CD14-positive monocyte (primary cell): ENCODE measurements at regions not wholly inside any gene's neighbourhood (a gene's known extent, or its start where the extent isn't known, plus 50 kb on each side); places are given as distances from the start of the nearest gene placed in this dataset.

Experiments used
- DNase-seq, 3 donors: peaks; one replicate each; pipeline ENCODE4 v3.0.0-alpha.2; 2011 to 2022
- H2AFZ ChIP-seq: 2 replicates; pipeline ENCODE4 v1.6.0; 2012; ENCODE audit warnings: mild to moderate bottlenecking, low read depth, low read length, inconsistent platforms; ENCODE audit not compliant: insufficient read depth, poor library complexity, severe bottlenecking
- H3K27ac ChIP-seq, 2 donors: 1 replicate in 1 of 2; 2 replicates in 1 of 2; pipeline ENCODE4 v1.5.1; 2012 to 2013; ENCODE audit warnings: low read length in 2 of 2, control low read depth in 1 of 2, inconsistent platforms in 1 of 2, low read depth in 1 of 2, mild to moderate bottlenecking in 1 of 2
- H3K27me3 ChIP-seq, 2 donors: one replicate each; pipeline versions ENCODE4 v1.6.0 to v1.6.1; 2011 to 2013; ENCODE audit warnings: low read length in 2 of 2; ENCODE audit not compliant: control insufficient read depth in 2 of 2, insufficient read depth in 2 of 2
- H3K36me3 ChIP-seq, 2 donors: replicated peaks in 1 of 2; 1 replicate in 1 of 2; 2 replicates in 1 of 2; pipeline versions ENCODE4 v1.5.1 to v1.6.1; 2012 to 2013; ENCODE audit warnings: low read length in 2 of 2, control low read depth in 1 of 2, inconsistent platforms in 1 of 2, mild to moderate bottlenecking in 1 of 2; ENCODE audit not compliant: insufficient read depth in 2 of 2, control insufficient read depth in 1 of 2
- H3K4me1 ChIP-seq, 2 donors: 1 replicate in 1 of 2; 2 replicates in 1 of 2; pipeline versions ENCODE4 v1.5.1 to v1.6.1; 2012 to 2013; ENCODE audit warnings: low read length in 2 of 2, control low read depth in 1 of 2, inconsistent platforms in 1 of 2, mild to moderate bottlenecking in 1 of 2, moderate library complexity in 1 of 2; ENCODE audit not compliant: insufficient read depth in 2 of 2, control insufficient read depth in 1 of 2
- H3K4me2 ChIP-seq: replicated peaks from 2 replicates; pipeline ENCODE3; 2012; ENCODE audit warnings: low read length, moderate library complexity, mild to moderate bottlenecking; ENCODE audit not compliant: poor library complexity, severe bottlenecking; ENCODE audit errors: extremely low read depth
- H3K4me3 ChIP-seq, 3 experiments: fragments of 200-600 bp in 1 of 3; sonication (generic) in 1 of 3; replicated peaks in 1 of 3; 1 replicate in 2 of 3; 2 replicates in 1 of 3; pipeline ENCODE4 v1.5.1; 2011 to 2013; ENCODE audit warnings: low read length in 3 of 3, mild to moderate bottlenecking in 3 of 3, control low read depth in 2 of 3, low read depth in 2 of 3, inconsistent platforms in 1 of 3, moderate library complexity in 1 of 3
- H3K79me2 ChIP-seq: 2 replicates; pipeline ENCODE4 v1.6.0; 2012; ENCODE audit warnings: mild to moderate bottlenecking, control low read depth, inconsistent platforms, low read length, moderate library complexity; ENCODE audit not compliant: insufficient read depth
- H3K9ac ChIP-seq: 2 replicates; pipeline ENCODE4 v1.6.0; 2017; ENCODE audit warnings: low read length, mild to moderate bottlenecking; ENCODE audit not compliant: insufficient read depth, poor library complexity, severe bottlenecking
- H3K9me3 ChIP-seq, 2 donors: replicated peaks in 1 of 2; 1 replicate in 1 of 2; 2 replicates in 1 of 2; pipeline versions ENCODE4 v1.5.1 to v1.6.1; 2012 to 2013; ENCODE audit warnings: low read length in 2 of 2, control low read depth in 1 of 2; ENCODE audit not compliant: control insufficient read depth in 1 of 2, insufficient read depth in 1 of 2
- H4K20me1 ChIP-seq: 2 replicates; pipeline ENCODE4 v1.6.0; 2012; ENCODE audit warnings: mild to moderate bottlenecking, low read length, control low read depth, moderate library complexity; ENCODE audit not compliant: insufficient read depth
- H3K27ac Mint-ChIP-seq, 7 donors: one replicate each; pipeline ENCODE4 v1.8.0; 2020; ENCODE audit warnings: mild to moderate bottlenecking in 7 of 7, mixed read lengths in 7 of 7, moderate library complexity in 6 of 7, inconsistent platforms in 2 of 7
- H3K27me3 Mint-ChIP-seq, 3 donors: one replicate each; pipeline ENCODE4 v1.8.0; 2021 to 2022; ENCODE audit warnings: low read depth in 3 of 3, mild to moderate bottlenecking in 3 of 3, mixed read lengths in 3 of 3, moderate library complexity in 3 of 3, inconsistent platforms in 1 of 3
- H3K36me3 Mint-ChIP-seq, 2 donors: one replicate each; pipeline ENCODE4 v1.8.0; 2020; ENCODE audit warnings: mixed read lengths in 2 of 2, inconsistent platforms in 1 of 2, mild to moderate bottlenecking in 1 of 2
- H3K4me1 Mint-ChIP-seq: one replicate; pipeline ENCODE4 v1.8.0; 2020; ENCODE audit warnings: mild to moderate bottlenecking, mixed read lengths
- H3K4me3 Mint-ChIP-seq, 2 donors: one replicate each; pipeline ENCODE4 v1.8.0; 2020; ENCODE audit warnings: mild to moderate bottlenecking in 2 of 2, mixed read lengths in 2 of 2, moderate library complexity in 1 of 2
- H3K9me3 Mint-ChIP-seq, 7 donors: one replicate each; pipeline ENCODE4 v1.8.0; 2020 to 2022; ENCODE audit warnings: mixed read lengths in 7 of 7, mild to moderate bottlenecking in 6 of 7, moderate library complexity in 6 of 7, inconsistent platforms in 2 of 7
- CTCF ChIP-seq: fragments of 200-600 bp; IDR thresholded peaks from one replicate; pipeline ENCODE4 v1.8.0; 2022; ENCODE audit warnings: antibody characterized with exemption, mild to moderate bottlenecking
- WGBS: methylation state at CpG from one replicate; pipeline ENCODE4 v1.1.5; 2013; ENCODE audit warnings: missing lambda C conversion rate; ENCODE audit not compliant: insufficient coverage; 5-methylcytosine and 5-hydroxymethylcytosine counted together
- intact Hi-C, 2 donors: fragments of 100-400 bp; cut with micrococcal nuclease; formaldehyde crosslinking; loops; one replicate each; pipeline versions ENCODE4 v1.15.0 to v1.15.1; 2023

GRCh38 chr7:46630031-46630430 is 709.0 kb upstream of the IGFBP3 start:
- no peaks in the 10 kb centered on the region for H3K4me1 Mint-ChIP-seq
- H3K27me3 ChIP-seq: no peaks in the 10 kb centered on the region
- intact Hi-C loops: no loop called here
- no peak overlapping the region for H3K4me2 ChIP-seq
- H3K9me3 ChIP-seq: peaks cover 2 to 13% of the 10 kb centered on the region in 2 donors
- TF ChIP-seq CTCF: no peak
- no peak overlapping the region for H3K27ac ChIP-seq
- H3K36me3 ChIP-seq: no peaks in the 10 kb centered on the region
- no peaks in the 10 kb centered on the region for H3K79me2 ChIP-seq
- peaks cover 0 to 1% (median 0%) of the 10 kb centered on the region in 3 donors for H3K27me3 Mint-ChIP-seq
- H3K4me3 ChIP-seq: no peak overlapping the region
- WGBS: 77% methylated on average over 2 of the region's 2 CpGs
- no peak overlapping the region for H3K9ac ChIP-seq
- DNase-seq: no peak
- H3K27ac Mint-ChIP-seq: no peak overlapping the region
- no peaks in the 10 kb centered on the region for H3K4me1 ChIP-seq
- H3K4me3 Mint-ChIP-seq: no peak overlapping the region
- H4K20me1 ChIP-seq: no peaks in the 10 kb centered on the region
- H3K36me3 Mint-ChIP-seq: no peaks in the 10 kb centered on the region
- H3K9me3 Mint-ChIP-seq: peaks cover 0 to 9% (median 6%) of the 10 kb centered on the region in 7 donors
- H2AFZ ChIP-seq: no peak overlapping the region

GRCh38 chr7:46628389-46628788 is 707.3 kb upstream of the IGFBP3 start:
- H3K36me3 Mint-ChIP-seq: no peaks in the 10 kb centered on the region
- Histone ChIP-seq H2AFZ (no peak overlapping the region), H3K79me2 (no peaks in the 10 kb centered on the region), H3K27me3 (no peaks in the 10 kb centered on the region), H4K20me1 (no peaks in the 10 kb centered on the region), H3K4me3 (no peak overlapping the region), H3K36me3 (no peaks in the 10 kb centered on the region), H3K9ac (no peak overlapping the region), H3K4me1 (no peaks in the 10 kb centered on the region), H3K4me2 (no peak overlapping the region), H3K9me3 (peaks cover 9 to 13% of the 10 kb centered on the region in 2 donors), H3K27ac (no peak overlapping the region)
- intact Hi-C loops: no loop called here
- no peak for DNase-seq
- no peak for TF ChIP-seq CTCF
- H3K4me1 Mint-ChIP-seq: no peaks in the 10 kb centered on the region
- WGBS: no CpG with 5 or more reads among the region's 1 CpG
- no peak overlapping the region for H3K27ac Mint-ChIP-seq
- no peak overlapping the region for H3K4me3 Mint-ChIP-seq
- no peaks in the 10 kb centered on the region for H3K27me3 Mint-ChIP-seq
- H3K9me3 Mint-ChIP-seq: peaks cover 0 to 9% (median 7%) of the 10 kb centered on the region in 7 donors
